HepG2 (cell line): ENCODE measurements at regions not wholly inside any gene's neighbourhood (a gene's known extent, or its start where the extent isn't known, plus 50 kb on each side); places are given as distances from the start of the nearest gene placed in this dataset.

Experiments
- ATAC-seq: fragments of 200-7000 bp; cut with Tn5 transposase; 3 replicates; pipeline ENCODE4 v1.9.1; 2020; ENCODE audit warnings: mild to moderate bottlenecking, moderate library complexity
- BruUV-seq: library from RNA; stranded (reverse); fragments of 400-500 nt; replicated peaks from 2 replicates; lab custom pipeline; 2021; lab: Mats Ljungman, UMichigan
- CTCF ChIA-PET: fragments of 300-600 bp; formaldehyde crosslinking; extraction: SDS; loops from one replicate; lab custom pipeline; 2021; ENCODE audit warnings: low total read pairs, inconsistent platforms, low intra/inter-chr PET ratio; lab: Yijun Ruan, JAX
- POLR2A ChIA-PET: fragments of 350-600 bp; sonication (Branson Sonifier 250); formaldehyde crosslinking; loops from one replicate; lab custom pipeline; 2020; ENCODE audit warnings: antibody characterized with exemption, inconsistent platforms; lab: Yijun Ruan, JAX
- DNase-seq: peaks from one replicate; pipeline ENCODE4 v3.0.0-alpha.2; 2015; ENCODE audit warnings: low spot score
- FAIRE-seq: peaks from 3 replicates; lab custom pipeline; 2011; peaks lifted over from hg19 to GRCh38; lab: Jason Lieb, UNC
- H2AFZ ChIP-seq: one replicate; pipeline ENCODE4 v1.6.1; 2011; ENCODE audit warnings: low read length, inconsistent platforms
- H3K27ac ChIP-seq: fragments of 300-600 bp; 3 replicates; pipeline ENCODE4 v1.8.0; 2011; ENCODE audit warnings: mixed run types, mild to moderate bottlenecking, mixed read lengths, low read length, inconsistent platforms; ENCODE audit not compliant: insufficient read depth; ENCODE audit errors: extremely low read length
- H3K27me3 ChIP-seq, 2 experiments: fragments of 200-600 bp in 1 of 2; 2 replicates in 1 of 2; 3 replicates in 1 of 2; pipeline versions ENCODE4 v1.6.0 to v1.8.0; 2011; ENCODE audit warnings: low read length in 2 of 2, mild to moderate bottlenecking in 2 of 2, moderate library complexity in 2 of 2, inconsistent platforms in 1 of 2; ENCODE audit not compliant: insufficient read depth in 2 of 2, control insufficient read depth in 1 of 2
- H3K36me3 ChIP-seq, 2 experiments: fragments of 200-600 bp in 1 of 2; replicated peaks in 1 of 2; 2 replicates in 1 of 2; 3 replicates in 1 of 2; pipeline versions ENCODE4 v1.5.1 to v1.8.0; 2011; ENCODE audit warnings: low read length in 2 of 2, inconsistent platforms in 1 of 2; ENCODE audit not compliant: insufficient read depth in 2 of 2, control insufficient read depth in 1 of 2
- H3K4me1 ChIP-seq: 2 replicates; pipeline ENCODE4 v1.5.1; 2012; ENCODE audit warnings: low read length, inconsistent platforms; ENCODE audit not compliant: insufficient read depth
- H3K4me2 ChIP-seq: 2 replicates; pipeline ENCODE4 v1.6.0; 2011; ENCODE audit warnings: low read depth, low read length, inconsistent platforms
- H3K4me3 ChIP-seq, 3 experiments: fragments of 200-600 bp in 1 of 3; sonication (generic), shearing (Covaris generic) in 1 of 3; replicated peaks in 1 of 3; 2 replicates each; pipeline ENCODE4 v1.5.1; 2011 to 2016; ENCODE audit warnings: low read length in 3 of 3, inconsistent platforms in 2 of 3, low read depth in 2 of 3, mild to moderate bottlenecking in 2 of 3, control low read depth in 1 of 3, mixed read lengths in 1 of 3; ENCODE audit not compliant: insufficient read depth in 1 of 3
- H3K79me2 ChIP-seq: one replicate; pipeline ENCODE4 v1.6.1; 2011; ENCODE audit warnings: low read length, inconsistent platforms; ENCODE audit not compliant: insufficient read depth
- H3K9ac ChIP-seq: 2 replicates; pipeline ENCODE4 v1.6.0; 2011; ENCODE audit warnings: mild to moderate bottlenecking, low read depth, low read length, inconsistent platforms; ENCODE audit not compliant: insufficient read depth
- H3K9me3 ChIP-seq: 2 replicates; pipeline ENCODE4 v1.5.1; 2012; ENCODE audit warnings: mild to moderate bottlenecking, low read length
- H4K20me1 ChIP-seq: 2 replicates; pipeline ENCODE4 v1.6.0; 2011; ENCODE audit warnings: inconsistent platforms, mild to moderate bottlenecking, low read length, moderate library complexity; ENCODE audit not compliant: insufficient read depth
- MED1 ChIP-seq: sonication (generic); formaldehyde crosslinking; IDR thresholded peaks from 2 replicates; pipeline ENCODE4 v1.4.0; 2020; ENCODE audit warnings: missing genetic modification reagents
- NAIF1 ChIP-seq: sonication (generic); formaldehyde crosslinking; IDR thresholded peaks from 2 replicates; pipeline ENCODE4 v1.5.0; 2020; ENCODE audit warnings: mild to moderate bottlenecking, missing genetic modification reagents, borderline replicate concordance
- NR2F1 ChIP-seq, 2 experiments: fragments of 450-650 bp in 1 of 2; formaldehyde crosslinking in 1 of 2; IDR thresholded peaks; 2 replicates each; pipeline versions ENCODE4 v1.5.0 to v1.6.1; 2016 to 2020; ENCODE audit warnings: mild to moderate bottlenecking in 1 of 2, missing compliant biosample characterization in 1 of 2, missing genetic modification reagents in 1 of 2, moderate library complexity in 1 of 2
- SALL1 ChIP-seq: sonication (generic); formaldehyde crosslinking; IDR thresholded peaks from 2 replicates; pipeline ENCODE4 v1.8.0; 2022; ENCODE audit warnings: mild to moderate bottlenecking, missing genetic modification reagents
- SMC3 ChIP-seq: IDR thresholded peaks from 2 replicates; pipeline ENCODE4 v1.6.1; 2011; ENCODE audit warnings: low read length, improper control_type of control experiment
- SPEN ChIP-seq: sonication (generic); formaldehyde crosslinking; IDR thresholded peaks from 2 replicates; pipeline ENCODE4 v1.5.1; 2020; ENCODE audit warnings: low read depth, mild to moderate bottlenecking, missing genetic modification reagents
- ZNF331 ChIP-seq: sonication (generic); formaldehyde crosslinking; IDR thresholded peaks from 2 replicates; pipeline ENCODE4 v1.4.0; 2020; ENCODE audit warnings: missing genetic modification reagents
- ZNF431 ChIP-seq: sonication (generic); formaldehyde crosslinking; IDR thresholded peaks from 2 replicates; pipeline ENCODE4 v1.9.0; 2022; ENCODE audit warnings: missing genetic modification reagents, low read depth, mild to moderate bottlenecking, borderline replicate concordance
- ZNF557 ChIP-seq: sonication (generic); formaldehyde crosslinking; IDR thresholded peaks from 2 replicates; pipeline ENCODE4 v1.4.0; 2020; ENCODE audit warnings: missing genetic modification reagents
- ZNF670 ChIP-seq: sonication (generic); formaldehyde crosslinking; IDR thresholded peaks from 2 replicates; pipeline ENCODE4 v1.8.0; 2022; ENCODE audit warnings: mild to moderate bottlenecking, missing genetic modification reagents, borderline replicate concordance
- WGBS: methylation state at CpG from one replicate; pipeline ENCODE4 v1.1.6; 2017; ENCODE audit warnings: low lambda C conversion rate; 5-methylcytosine and 5-hydroxymethylcytosine counted together
- in situ Hi-C: cut with HindIII; loops from 2 replicates; pipeline ENCODE4 v1.10.0; 2017; ENCODE audit warnings: low pct_unique_long_range_greater_than_20kb; ENCODE audit not compliant: extremely low pct_ligation_motif_present
- intact Hi-C: fragments of 100-400 bp; cut with micrococcal nuclease; formaldehyde crosslinking; loops from one replicate; pipeline ENCODE4 v1.10.0; 2022; ENCODE audit not compliant: unreplicated experiment
- TF ChIP-seq, protein P1 (sequence below): sonication (generic); formaldehyde crosslinking; IDR thresholded peaks from 2 replicates; pipeline ENCODE4 v1.4.0; 2020; ENCODE audit warnings: missing genetic modification reagents, borderline replicate concordance
- TF ChIP-seq, protein P2 (sequence below): sonication (generic); formaldehyde crosslinking; IDR thresholded peaks from 2 replicates; pipeline ENCODE4 v1.8.1; 2023; ENCODE audit warnings: mild to moderate bottlenecking, missing genetic modification reagents

DNA sequence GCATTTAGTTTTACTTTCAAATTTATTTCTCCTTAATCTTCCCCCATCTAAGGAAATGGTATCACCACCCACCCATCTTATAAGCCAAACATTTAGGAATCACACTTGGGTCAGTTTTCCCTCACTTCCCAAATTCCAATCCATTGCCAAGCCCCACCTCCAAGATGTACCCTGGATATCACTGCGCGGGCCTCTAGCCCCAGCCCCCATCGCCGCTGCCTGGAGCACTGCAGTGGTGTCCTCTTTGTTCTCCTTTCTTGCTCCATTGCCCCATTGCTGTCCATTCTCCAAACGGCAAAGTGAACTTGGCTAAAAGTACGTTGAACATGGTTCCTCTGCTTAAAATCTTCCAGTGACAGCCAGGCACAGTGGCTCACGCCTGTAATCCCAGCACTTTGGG, 267.8 kb downstream of the SHOX2 start:
- BruUV-seq: no TSS peak
- H3K4me3 ChIP-seq: no peak overlapping the region
- ChIA-PET CTCF (no interaction called here), POLR2A (no interaction called here)
- H3K27ac ChIP-seq: no peak overlapping the region
- no peaks in the 10 kb centered on the region for H4K20me1 ChIP-seq
- H3K36me3 ChIP-seq: no peaks in the 10 kb centered on the region
- no peaks in the 10 kb centered on the region for H3K9me3 ChIP-seq
- H3K4me1 ChIP-seq: no peaks in the 10 kb centered on the region
- H3K9ac ChIP-seq: no peak overlapping the region
- FAIRE-seq: no peak
- H2AFZ ChIP-seq: no peak overlapping the region
- intact Hi-C loops: no loop called here
- no peak for ATAC-seq
- H3K27me3 ChIP-seq: no peaks in the 10 kb centered on the region
- DNase-seq: no peak
- WGBS: 27% methylated on average over 7 of the region's 7 CpGs
- H3K4me2 ChIP-seq: no peak overlapping the region
- TF ChIP-seq, protein P1, sequence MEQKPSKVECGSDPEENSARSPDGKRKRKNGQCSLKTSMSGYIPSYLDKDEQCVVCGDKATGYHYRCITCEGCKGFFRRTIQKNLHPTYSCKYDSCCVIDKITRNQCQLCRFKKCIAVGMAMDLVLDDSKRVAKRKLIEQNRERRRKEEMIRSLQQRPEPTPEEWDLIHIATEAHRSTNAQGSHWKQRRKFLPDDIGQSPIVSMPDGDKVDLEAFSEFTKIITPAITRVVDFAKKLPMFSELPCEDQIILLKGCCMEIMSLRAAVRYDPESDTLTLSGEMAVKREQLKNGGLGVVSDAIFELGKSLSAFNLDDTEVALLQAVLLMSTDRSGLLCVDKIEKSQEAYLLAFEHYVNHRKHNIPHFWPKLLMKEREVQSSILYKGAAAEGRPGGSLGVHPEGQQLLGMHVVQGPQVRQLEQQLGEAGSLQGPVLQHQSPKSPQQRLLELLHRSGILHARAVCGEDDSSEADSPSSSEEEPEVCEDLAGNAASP (CRISPR knock-in tag): no peak
- TF ChIP-seq ZNF557 (CRISPR knock-in tag): no peak
- no peak for TF ChIP-seq SMC3
- TF ChIP-seq ZNF331: no peak
- TF ChIP-seq ZNF431: no peak
- TF ChIP-seq, protein P2, sequence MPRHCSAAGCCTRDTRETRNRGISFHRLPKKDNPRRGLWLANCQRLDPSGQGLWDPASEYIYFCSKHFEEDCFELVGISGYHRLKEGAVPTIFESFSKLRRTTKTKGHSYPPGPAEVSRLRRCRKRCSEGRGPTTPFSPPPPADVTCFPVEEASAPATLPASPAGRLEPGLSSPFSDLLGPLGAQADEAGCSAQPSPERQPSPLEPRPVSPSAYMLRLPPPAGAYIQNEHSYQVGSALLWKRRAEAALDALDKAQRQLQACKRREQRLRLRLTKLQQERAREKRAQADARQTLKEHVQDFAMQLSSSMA (CRISPR knock-in tag): no peak
- no peak for TF ChIP-seq NR2F1 (CRISPR knock-in tag; IDR thresholded peaks at IDR 0.05)
- no peak for TF ChIP-seq SALL1 (CRISPR knock-in tag)
- TF ChIP-seq MED1 (CRISPR knock-in tag): no peak
- TF ChIP-seq SPEN (CRISPR knock-in tag): no peak
- no peak for TF ChIP-seq NAIF1 (CRISPR knock-in tag)
- TF ChIP-seq ZNF670 (CRISPR knock-in tag): no peak
- in situ Hi-C loops: no loop called here
- no peaks in the 10 kb centered on the region for H3K79me2 ChIP-seq
